ENCODE measurements at regions not wholly inside any gene's neighbourhood (a gene's known extent, or its start where the extent isn't known, plus 50 kb on each side); places are given as distances from the start of the nearest gene placed in this dataset.
"Not testable (repeated sequence)": the region's sequence is repeated elsewhere in the genome, so short reads cannot be mapped to it uniquely, and the experiment has no call there.

GRCh38 chrX:63285375-63285774 is 65.8 kb downstream of the SPIN4 start:
- no peak for DNase-seq

GRCh38 chrX:63284659-63285058 is 66.5 kb downstream of the SPIN4 start:
- DNase-seq = no peak

GRCh38 chrX:63283348-63283747 is 67.8 kb downstream of the SPIN4 start:
- DNase-seq = no peak

- no peak for DNase-seq
Measured at GRCh38 chrX:63282828-63283227, 68.3 kb downstream of the SPIN4 start.

- DNase-seq = no peak
Measured at GRCh38 chrX:63282077-63282476, 69.1 kb downstream of the SPIN4 start.

- no peak for DNase-seq
Measured at GRCh38 chrX:63281465-63281864, 69.7 kb downstream of the SPIN4 start.

- DNase-seq = not testable (repeated sequence)
Measured at GRCh38 chrX:63277394-63277793, 73.7 kb downstream of the SPIN4 start.

GRCh38 chrX:63275127-63275526 is 76.0 kb downstream of the SPIN4 start:
- peak in 1 of 2 donors; percentile 8 for DNase-seq

- DNase-seq = no peak
Measured at GRCh38 chrX:63270873-63271272, 80.3 kb downstream of the SPIN4 start.

GRCh38 chrX:63258144-63258543 is 93.0 kb downstream of the SPIN4 start:
- no peak for DNase-seq

- peak; percentile 33 to 58 for DNase-seq
Measured at GRCh38 chrX:63250253-63250868, 100.8 kb downstream of the SPIN4 start.

GRCh38 chrX:63242689-63243088 is 108.4 kb downstream of the SPIN4 start:
- DNase-seq = not testable (repeated sequence)

- DNase-seq = not testable (repeated sequence)
Measured at GRCh38 chrX:63235963-63236362, 115.2 kb downstream of the SPIN4 start.

- DNase-seq = not testable (repeated sequence)
Measured at GRCh38 chrX:63233013-63233412, 118.1 kb downstream of the SPIN4 start.

- DNase-seq = not testable (repeated sequence)
Measured at GRCh38 chrX:63218202-63218601, 132.9 kb downstream of the SPIN4 start.

GRCh38 chrX:63217549-63217948 is 133.6 kb downstream of the SPIN4 start:
- DNase-seq = not testable (repeated sequence)

GRCh38 chrX:63209645-63210044 is 141.5 kb downstream of the SPIN4 start:
- DNase-seq = not testable (repeated sequence)

- DNase-seq = not testable (repeated sequence)
Measured at GRCh38 chrX:63209128-63209527, 142.0 kb downstream of the SPIN4 start.

GRCh38 chrX:63204266-63205074 is 146.7 kb downstream of the SPIN4 start:
- DNase-seq = not testable (repeated sequence)

- not testable (repeated sequence) for DNase-seq
Measured at GRCh38 chrX:63201987-63202386, 149.1 kb downstream of the SPIN4 start.

GRCh38 chrX:63198693-63199092 is 152.4 kb downstream of the SPIN4 start:
- DNase-seq = not testable (repeated sequence)

- DNase-seq = not testable (repeated sequence)
Measured at GRCh38 chrX:63192366-63193041, 158.6 kb downstream of the SPIN4 start.

GRCh38 chrX:63186137-63186536 is 165.0 kb downstream of the SPIN4 start:
- DNase-seq = no peak

GRCh38 chrX:63179852-63180251 is 171.3 kb downstream of the SPIN4 start:
- DNase-seq = not testable (repeated sequence)
